H1 (cell line): ENCODE measurements at regions not wholly inside any gene's neighbourhood (a gene's known extent, or its start where the extent isn't known, plus 50 kb on each side); places are given as distances from the start of the nearest gene placed in this dataset.

ENCODE experiments used
- CTCF ChIA-PET: fragments of 300-600 bp; sonication (Branson Sonifier 250); formaldehyde crosslinking; loops from one replicate; lab custom pipeline; 2021; ENCODE audit not compliant: partially characterized antibody; lab: Charles Lee
- POLR2A ChIA-PET: fragments of 300-600 bp; sonication (Branson Sonifier 250); formaldehyde crosslinking; loops from one replicate; lab custom pipeline; 2021; ENCODE audit warnings: inconsistent platforms; ENCODE audit not compliant: partially characterized antibody; lab: Charles Lee
- DNase-seq, 2 experiments: peaks; one replicate each; pipeline versions ENCODE4 v3.0.0 to v3.0.0-alpha.2; 2010 to 2022; ENCODE audit warnings: low spot score in 2 of 2, low read depth in 1 of 2, mixed read lengths in 1 of 2
- FAIRE-seq: peaks from 2 replicates; lab custom pipeline; 2011; peaks lifted over from hg19 to GRCh38; lab: Jason Lieb, UNC
- H2AFZ ChIP-seq: 2 replicates; pipeline ENCODE4 v1.8.1; 2012; ENCODE audit warnings: low read length, inconsistent platforms
- H2AK5ac ChIP-seq: 2 replicates; pipeline ENCODE4 v1.6.1; 2013; ENCODE audit warnings: low read depth, low read length
- H2BK120ac ChIP-seq: replicated peaks from 2 replicates; pipeline ENCODE3; 2013; ENCODE audit warnings: low read depth, low read length, inconsistent platforms
- H2BK12ac ChIP-seq: 2 replicates; pipeline ENCODE4 v1.6.1; 2013; ENCODE audit warnings: low read depth, low read length
- H2BK15ac ChIP-seq: 2 replicates; pipeline ENCODE4 v1.6.1; 2013; ENCODE audit warnings: low read length
- H2BK20ac ChIP-seq: 2 replicates; pipeline ENCODE4 v1.6.1; 2013; ENCODE audit warnings: low read length
- H2BK5ac ChIP-seq: 2 replicates; pipeline ENCODE4 v1.6.1; 2013; ENCODE audit warnings: low read depth, low read length
- H3K14ac ChIP-seq: 2 replicates; pipeline ENCODE4 v1.6.1; 2013; ENCODE audit warnings: inconsistent platforms; ENCODE audit not compliant: insufficient read length
- H3K18ac ChIP-seq: 2 replicates; pipeline ENCODE4 v1.6.1; 2013; ENCODE audit warnings: low read length; ENCODE audit errors: extremely low read depth
- H3K23ac ChIP-seq: 2 replicates; pipeline ENCODE4 v1.6.1; 2013; ENCODE audit warnings: inconsistent platforms; ENCODE audit not compliant: insufficient read length
- H3K23me2 ChIP-seq: 2 replicates; pipeline ENCODE4 v1.6.1; 2013; ENCODE audit warnings: low read depth, low read length
- H3K27ac ChIP-seq: 2 replicates; pipeline ENCODE4 v1.6.1; 2011; ENCODE audit warnings: low read depth, low read length, inconsistent platforms
- H3K27me3 ChIP-seq, 4 experiments: replicated peaks in 1 of 4; 1 replicate in 1 of 4; 2 replicates in 3 of 4; pipeline versions ENCODE4 v1.6.1 to v1.8.1; 2011 to 2013; ENCODE audit warnings: low read length in 3 of 4, mild to moderate bottlenecking in 3 of 4, inconsistent platforms in 2 of 4, mixed read lengths in 2 of 4, moderate library complexity in 1 of 4; ENCODE audit not compliant: control insufficient read depth in 3 of 4, insufficient read depth in 3 of 4; ENCODE audit errors: extremely low read depth in 1 of 4
- H3K36me3 ChIP-seq, 4 experiments: 2 replicates each; pipeline versions ENCODE4 v1.6.1 to v1.8.1; 2011 to 2013; ENCODE audit warnings: mild to moderate bottlenecking in 4 of 4, low read length in 3 of 4, moderate library complexity in 2 of 4, control low read depth in 1 of 4, inconsistent platforms in 1 of 4; ENCODE audit not compliant: insufficient read depth in 4 of 4, control insufficient read depth in 2 of 4
- H3K4ac ChIP-seq: replicated peaks from 2 replicates; pipeline ENCODE3; 2013; ENCODE audit warnings: low read length, low read depth, mixed read lengths, inconsistent platforms; ENCODE audit not compliant: insufficient read length
- H3K4me1 ChIP-seq, 4 experiments: replicated peaks in 1 of 4; 1 replicate in 1 of 4; 2 replicates in 3 of 4; pipeline versions ENCODE4 v1.6.1 to v1.8.1; 2011 to 2013; ENCODE audit warnings: low read length in 3 of 4, inconsistent platforms in 2 of 4, mixed read lengths in 1 of 4; ENCODE audit not compliant: insufficient read depth in 4 of 4, control insufficient read depth in 3 of 4
- H3K4me2 ChIP-seq, 2 experiments: 2 replicates each; pipeline versions ENCODE4 v1.6.1 to v1.8.1; 2011 to 2013; ENCODE audit warnings: low read depth in 2 of 2, low read length in 2 of 2, control low read depth in 1 of 2, inconsistent platforms in 1 of 2, mild to moderate bottlenecking in 1 of 2; ENCODE audit not compliant: insufficient read depth in 1 of 2
- H3K4me3 ChIP-seq, 4 experiments: fragments of 200-600, 300-600 bp in 1 of 4; sonication (generic), shearing (Covaris generic), sonication (Bioruptor Twin) in 1 of 4; 2 replicates each; pipeline versions ENCODE4 v1.5.1 to v1.8.1; 2011 to 2016; ENCODE audit warnings: low read length in 4 of 4, low read depth in 3 of 4, control low read depth in 2 of 4, inconsistent platforms in 2 of 4, mild to moderate bottlenecking in 2 of 4, mixed read lengths in 1 of 4, moderate library complexity in 1 of 4; ENCODE audit not compliant: insufficient read depth in 2 of 4; ENCODE audit errors: extremely low read depth in 1 of 4
- H3K56ac ChIP-seq: replicated peaks from 2 replicates; pipeline ENCODE3; 2013; ENCODE audit warnings: low read depth, mild to moderate bottlenecking, mixed read lengths, low read length, inconsistent platforms; ENCODE audit not compliant: insufficient read length
- H3K79me1 ChIP-seq: 2 replicates; pipeline ENCODE4 v1.6.1; 2013; ENCODE audit warnings: low read depth, low read length, control low read depth
- H3K79me2 ChIP-seq, 2 experiments: 2 replicates each; pipeline versions ENCODE4 v1.6.1 to v1.8.1; 2012 to 2013; ENCODE audit warnings: low read length in 2 of 2, mild to moderate bottlenecking in 2 of 2, inconsistent platforms in 1 of 2; ENCODE audit not compliant: insufficient read depth in 2 of 2, control insufficient read depth in 1 of 2
- H3K9ac ChIP-seq, 4 experiments: replicated peaks in 1 of 4; 1 replicate in 1 of 4; 2 replicates in 3 of 4; pipeline versions ENCODE4 v1.6.1 to v1.8.1; 2011 to 2013; ENCODE audit warnings: low read depth in 3 of 4, low read length in 3 of 4, control low read depth in 2 of 4, mild to moderate bottlenecking in 2 of 4, moderate library complexity in 2 of 4, inconsistent platforms in 1 of 4; ENCODE audit errors: extremely low read depth in 1 of 4
- H3K9me3 ChIP-seq, 2 experiments: 2 replicates each; pipeline versions ENCODE4 v1.6.1 to v1.8.1; 2012 to 2013; ENCODE audit warnings: mild to moderate bottlenecking in 2 of 2, moderate library complexity in 2 of 2, control low read depth in 1 of 2, inconsistent platforms in 1 of 2, low read depth in 1 of 2, low read length in 1 of 2, mixed read lengths in 1 of 2; ENCODE audit not compliant: insufficient read depth in 2 of 2
- H4K20me1 ChIP-seq, 2 experiments: replicated peaks in 1 of 2; 2 replicates each; pipeline versions ENCODE3 to v1.8.1; 2011 to 2013; ENCODE audit warnings: inconsistent platforms in 2 of 2, low read length in 2 of 2, mild to moderate bottlenecking in 1 of 2; ENCODE audit not compliant: insufficient read depth in 2 of 2, control insufficient read depth in 1 of 2
- H4K5ac ChIP-seq: 2 replicates; pipeline ENCODE4 v1.6.1; 2013; ENCODE audit warnings: low read length, low read depth, mixed read lengths, inconsistent platforms; ENCODE audit not compliant: insufficient read length
- H4K8ac ChIP-seq: 2 replicates; pipeline ENCODE4 v1.8.0; 2013; ENCODE audit warnings: mild to moderate bottlenecking, moderate library complexity, low read length, inconsistent platforms; ENCODE audit not compliant: insufficient read depth; ENCODE audit errors: extremely low read depth
- H4K91ac ChIP-seq: replicated peaks from 2 replicates; pipeline ENCODE3; 2013; ENCODE audit warnings: low read length, mixed read lengths, inconsistent platforms; ENCODE audit not compliant: insufficient read length
- BACH1 ChIP-seq: IDR thresholded peaks from 2 replicates; pipeline ENCODE4 v1.6.1; 2012; ENCODE audit warnings: low read length, improper control_type of control experiment
- BCL11A ChIP-seq, 2 experiments: IDR thresholded peaks; one replicate each; pipeline ENCODE4 v1.6.1; 2011; ENCODE audit warnings: low read depth in 2 of 2, low read length in 2 of 2, mild to moderate bottlenecking in 2 of 2
- CBX5 ChIP-seq: fragments of 300-800, 300-1000 bp; sonication (generic); IDR thresholded peaks from 2 replicates; pipeline ENCODE4 v1.7.1; 2016; ENCODE audit warnings: antibody characterized with exemption, low read length, low read depth
- JUN ChIP-seq: IDR thresholded peaks from 2 replicates; pipeline ENCODE4 v1.6.1; 2011; ENCODE audit warnings: low read depth, mild to moderate bottlenecking, improper control_type of control experiment, low read length
- KDM5A ChIP-seq: fragments of 200-600 bp; IDR thresholded peaks from 2 replicates; pipeline ENCODE4 v1.7.1; 2012; ENCODE audit warnings: mild to moderate bottlenecking, low read length, inconsistent platforms, mixed read lengths
- POLR2AphosphoS5 ChIP-seq: IDR thresholded peaks from 2 replicates; pipeline ENCODE4 v1.6.1; 2011; ENCODE audit warnings: low read depth, low read length
- RBBP5 ChIP-seq: IDR thresholded peaks from 2 replicates; pipeline ENCODE4 v1.7.1; 2012; ENCODE audit warnings: low read depth, mild to moderate bottlenecking, inconsistent platforms, low read length, moderate library complexity, borderline replicate concordance
- SP2 ChIP-seq: IDR thresholded peaks from 2 replicates; pipeline ENCODE4 v1.6.1; 2012; ENCODE audit warnings: mild to moderate bottlenecking, low read length, inconsistent platforms
- TAF1 ChIP-seq: IDR thresholded peaks from 2 replicates; pipeline ENCODE4 v1.6.1; 2011; ENCODE audit warnings: mild to moderate bottlenecking, low read depth, low read length
- TBP ChIP-seq: IDR thresholded peaks from 2 replicates; pipeline ENCODE4 v1.6.1; 2011; ENCODE audit warnings: low read depth, low read length, improper control_type of control experiment
- TCF12 ChIP-seq: IDR thresholded peaks from 2 replicates; pipeline ENCODE4 v1.6.1; 2011; ENCODE audit warnings: low read depth, mild to moderate bottlenecking, low read length

DNA sequence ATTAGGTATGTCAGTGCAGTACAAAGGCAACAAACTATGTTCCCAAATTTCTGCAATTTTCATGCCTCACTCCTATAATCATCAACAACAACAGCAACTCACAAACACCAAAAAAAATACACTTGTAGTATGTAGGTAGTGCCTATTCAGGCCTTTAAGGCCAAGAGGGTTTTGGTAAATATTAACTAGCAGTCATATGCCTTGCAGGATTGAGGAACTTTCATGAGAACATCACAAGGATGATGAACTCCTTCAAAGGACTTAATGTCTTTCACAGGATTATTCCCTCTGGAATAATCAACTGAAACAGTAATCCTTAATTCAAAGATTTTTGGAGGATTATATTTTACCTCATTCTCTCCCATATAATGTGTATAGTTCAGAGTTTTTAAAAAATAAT, 293.8 kb downstream of the NOVA1 start:
- Histone ChIP-seq H4K5ac (no peak overlapping the region), H3K27me3 (no peaks in the 10 kb centered on the region), H3K79me1 (no peaks in the 10 kb centered on the region), H3K14ac (no peak overlapping the region), H3K4me2 (no peak overlapping the region), H3K79me2 (no peaks in the 10 kb centered on the region), H3K23me2 (no peaks in the 10 kb centered on the region), H2BK120ac (no peak overlapping the region), H2AK5ac (no peak overlapping the region), H3K36me3 (no peaks in the 10 kb centered on the region), H3K9me3 (no peaks in the 10 kb centered on the region), H2BK12ac (no peak overlapping the region), H3K56ac (no peak overlapping the region), H2BK20ac (no peak overlapping the region), H3K4me3 (no peak overlapping the region), H4K8ac (no peak overlapping the region), H3K23ac (no peak overlapping the region), H2AFZ (no peak overlapping the region), H2BK5ac (no peak overlapping the region), H4K20me1 (no peaks in the 10 kb centered on the region), H3K4ac (no peak overlapping the region), H3K27ac (no peak overlapping the region; the same call in 1 of the 2 replicates), H4K91ac (no peak overlapping the region), H2BK15ac (no peak overlapping the region), H3K4me1 (no peaks in the 10 kb centered on the region; a peak in 2 of 7 replicates), H3K18ac (no peak overlapping the region), H3K9ac (no peak overlapping the region)
- DNase-seq (no peak), FAIRE-seq (no peak)
- ChIA-PET CTCF (interaction anchor here (0.7 kb wide), 1 partner anchor 391 kb away, joined by 4 read pairs; no protein-coding TSS in a partner anchor), POLR2A (no interaction called here)
- TF ChIP-seq TAF1 (no peak), BACH1 (no peak), TCF12 (no peak), KDM5A (no peak), BCL11A (IDR thresholded peaks at IDR 0.05; ENCODE audit: low read depth in 2 of 2, low read length in 2 of 2) (no peak), CBX5 (no peak), JUN (no peak), TBP (no peak), SP2 (no peak), POLR2AphosphoS5 (no peak), RBBP5 (no peak)
